Mesendoderm (in vitro differentiated cells): ENCODE measurements at regions not wholly inside any gene's neighbourhood (a gene's known extent, or its start where the extent isn't known, plus 50 kb on each side); places are given as distances from the start of the nearest gene placed in this dataset.
"Not testable (repeated sequence)": the region's sequence is repeated elsewhere in the genome, so short reads cannot be mapped to it uniquely, and the experiment has no call there.

Experiments used
- DNase-seq: peaks from one replicate; pipeline ENCODE4 v3.0.0; 2013
- H2AK5ac ChIP-seq: 2 replicates; pipeline ENCODE4 v1.6.1; 2013; ENCODE audit warnings: low read length, inconsistent platforms
- H2BK120ac ChIP-seq: 2 replicates; pipeline ENCODE4 v1.6.1; 2013; ENCODE audit warnings: low read depth, mild to moderate bottlenecking, low read length, moderate library complexity, mixed read lengths
- H2BK15ac ChIP-seq: replicated peaks from 2 replicates; pipeline ENCODE4 v1.6.1; 2013; ENCODE audit warnings: low read depth, mild to moderate bottlenecking, moderate library complexity
- H2BK5ac ChIP-seq: 2 replicates; pipeline ENCODE4 v1.6.1; 2013; ENCODE audit warnings: low read length, inconsistent platforms
- H3K18ac ChIP-seq: 2 replicates; pipeline ENCODE4 v1.6.1; 2013; ENCODE audit warnings: mild to moderate bottlenecking, low read length, mixed read lengths
- H3K23ac ChIP-seq: one replicate; pipeline ENCODE4 v1.6.1; 2013; ENCODE audit warnings: low read length
- H3K27ac ChIP-seq: 2 replicates; pipeline ENCODE4 v1.5.1; 2013; ENCODE audit warnings: low read depth, mild to moderate bottlenecking, inconsistent platforms, low read length, moderate library complexity
- H3K27me3 ChIP-seq: 2 replicates; pipeline ENCODE4 v1.6.1; 2013; ENCODE audit warnings: low read length, control low read depth, mild to moderate bottlenecking, inconsistent platforms; ENCODE audit not compliant: insufficient read depth, poor library complexity
- H3K36me3 ChIP-seq: 2 replicates; pipeline ENCODE4 v1.6.1; 2013; ENCODE audit warnings: low read length, inconsistent platforms; ENCODE audit not compliant: control insufficient read depth, insufficient read depth
- H3K4ac ChIP-seq: one replicate; pipeline ENCODE4 v1.6.1; 2013; ENCODE audit warnings: low read depth, mild to moderate bottlenecking, low read length, moderate library complexity
- H3K4me1 ChIP-seq: 2 replicates; pipeline ENCODE4 v1.6.1; 2013; ENCODE audit warnings: low read depth, low read length, inconsistent platforms; ENCODE audit not compliant: control insufficient read depth
- H3K4me2 ChIP-seq: 2 replicates; pipeline ENCODE4 v1.6.1; 2013; ENCODE audit warnings: low read length
- H3K4me3 ChIP-seq: 2 replicates; pipeline ENCODE4 v1.5.1; 2013; ENCODE audit warnings: mild to moderate bottlenecking, low read length
- H3K56ac ChIP-seq: one replicate; pipeline ENCODE4 v1.6.1; 2013; ENCODE audit warnings: low read length
- H3K79me1 ChIP-seq: 2 replicates; pipeline ENCODE4 v1.6.1; 2013; ENCODE audit warnings: low read length, inconsistent platforms
- H3K79me2 ChIP-seq: 2 replicates; pipeline ENCODE4 v1.6.1; 2013; ENCODE audit warnings: mild to moderate bottlenecking, low read length; ENCODE audit not compliant: control insufficient read depth, insufficient read depth
- H3K9ac ChIP-seq: 2 replicates; pipeline ENCODE4 v1.6.1; 2013; ENCODE audit warnings: low read length, inconsistent platforms
- H4K5ac ChIP-seq: one replicate; pipeline ENCODE4 v1.6.1; 2013; ENCODE audit warnings: low read length
- H4K8ac ChIP-seq: one replicate; pipeline ENCODE4 v1.6.1; 2013; ENCODE audit warnings: low read depth, mild to moderate bottlenecking, control low read depth, low read length, moderate library complexity
- WGBS: extraction: QIAGEN DNeasy Blood & Tissue Kit; methylation state at CpG from one replicate; pipeline ENCODE4 v1.1.7; 2013; ENCODE audit warnings: low lambda C conversion rate, missing lambda C conversion rate; ENCODE audit not compliant: insufficient coverage; ENCODE audit errors: extremely low coverage; 5-methylcytosine and 5-hydroxymethylcytosine counted together

GRCh38 chr4:77449171-77449570, 156.4 kb upstream of the CXCL13 start:
- Histone ChIP-seq H3K18ac (no peak overlapping the region), H4K8ac (no peak overlapping the region), H3K36me3 (no peaks in the 10 kb centered on the region), H4K5ac (no peak overlapping the region), H3K9ac (no peak overlapping the region), H3K4ac (no peak overlapping the region), H3K79me2 (no peaks in the 10 kb centered on the region), H2BK5ac (no peak overlapping the region), H3K27me3 (no peaks in the 10 kb centered on the region), H3K27ac (no peak overlapping the region), H2AK5ac (no peak overlapping the region), H3K4me2 (no peak overlapping the region), H3K23ac (no peak overlapping the region), H3K79me1 (no peaks in the 10 kb centered on the region), H2BK120ac (no peak overlapping the region), H3K4me1 (no peaks in the 10 kb centered on the region), H2BK15ac (no peak overlapping the region), H3K4me3 (no peak overlapping the region), H3K56ac (no peak overlapping the region)
- DNase-seq, result no peak
- no CpG with 5 or more reads among the region's 2 CpGs for WGBS

DNA sequence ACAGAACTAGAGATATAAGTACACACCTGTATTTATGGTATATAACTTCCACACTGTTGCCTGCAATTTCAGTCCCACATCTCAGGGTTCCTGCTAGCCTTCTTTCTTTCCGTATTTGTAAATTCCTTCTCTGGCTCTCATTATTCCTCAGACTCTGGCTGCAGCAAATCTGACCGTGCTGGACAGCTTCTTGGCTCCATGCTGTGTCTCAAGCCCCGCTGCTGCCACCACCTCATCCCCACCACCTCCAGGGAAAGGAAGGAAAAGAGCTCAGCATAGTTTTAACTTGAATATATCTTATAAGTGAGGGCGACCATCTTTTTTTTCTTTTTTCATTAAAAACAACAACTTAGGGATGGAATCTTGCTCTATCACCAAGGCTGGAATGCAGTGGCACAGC, 155.6 kb upstream of the CXCL13 start:
- no peaks in the 10 kb centered on the region for H3K79me1 ChIP-seq
- no peak for DNase-seq
- no peak overlapping the region for H3K4me3 ChIP-seq
- no peak overlapping the region for H4K8ac ChIP-seq
- no peak overlapping the region for H3K4ac ChIP-seq
- H3K36me3 ChIP-seq, result no peaks in the 10 kb centered on the region
- H3K4me1 ChIP-seq, result no peaks in the 10 kb centered on the region
- H2AK5ac ChIP-seq, result no peak overlapping the region
- no peak overlapping the region for H4K5ac ChIP-seq
- H2BK120ac ChIP-seq, result no peak overlapping the region
- WGBS, result no CpG with 5 or more reads among the region's 4 CpGs
- no peak overlapping the region for H3K23ac ChIP-seq
- H3K9ac ChIP-seq, result no peak overlapping the region
- no peak overlapping the region for H3K56ac ChIP-seq
- no peak overlapping the region for H2BK15ac ChIP-seq
- H2BK5ac ChIP-seq, result no peak overlapping the region
- no peaks in the 10 kb centered on the region for H3K79me2 ChIP-seq
- H3K27ac ChIP-seq, result no peak overlapping the region
- no peaks in the 10 kb centered on the region for H3K27me3 ChIP-seq
- no peak overlapping the region for H3K18ac ChIP-seq
- no peak overlapping the region for H3K4me2 ChIP-seq

GRCh38 chr4:77451530-77451929, 154.1 kb upstream of the CXCL13 start:
- Histone ChIP-seq H3K23ac (no peak overlapping the region), H3K18ac (no peak overlapping the region), H2BK15ac (no peak overlapping the region), H3K27me3 (no peaks in the 10 kb centered on the region), H2BK5ac (no peak overlapping the region), H3K4me3 (no peak overlapping the region), H3K9ac (no peak overlapping the region), H4K5ac (no peak overlapping the region), H2AK5ac (no peak overlapping the region), H2BK120ac (no peak overlapping the region), H4K8ac (no peak overlapping the region), H3K4me1 (no peaks in the 10 kb centered on the region), H3K27ac (no peak overlapping the region), H3K36me3 (no peaks in the 10 kb centered on the region), H3K79me2 (no peaks in the 10 kb centered on the region), H3K56ac (no peak overlapping the region), H3K79me1 (no peaks in the 10 kb centered on the region), H3K4ac (no peak overlapping the region), H3K4me2 (no peak overlapping the region)
- peak; percentile 24 for DNase-seq
- no CpG with 5 or more reads among the region's 1 CpG for WGBS

GRCh38 chr4:77452117-77452516, 153.5 kb upstream of the CXCL13 start:
- H3K4me1 ChIP-seq, H3K18ac ChIP-seq, H2BK120ac ChIP-seq, H3K79me1 ChIP-seq, H3K27me3 ChIP-seq, H3K79me2 ChIP-seq, DNase-seq, H2AK5ac ChIP-seq, H3K56ac ChIP-seq, H3K23ac ChIP-seq, H3K4me3 ChIP-seq, H3K36me3 ChIP-seq, H2BK5ac ChIP-seq, H3K4me2 ChIP-seq, H3K4ac ChIP-seq, H4K8ac ChIP-seq, H3K9ac ChIP-seq, H3K27ac ChIP-seq, H4K5ac ChIP-seq, H2BK15ac ChIP-seq: not testable (repeated sequence)
- WGBS, result no CpG with 5 or more reads among the region's 5 CpGs

GRCh38 chr4:77453911-77454310, 151.7 kb upstream of the CXCL13 start:
- no peaks in the 10 kb centered on the region for H3K4me1 ChIP-seq
- whole genome bisulfite sequencing, result no CpG with 5 or more reads among the region's 1 CpG
- H3K4ac ChIP-seq, result no peak overlapping the region
- H3K36me3 ChIP-seq, result no peaks in the 10 kb centered on the region
- H4K8ac ChIP-seq, result no peak overlapping the region
- no peak for DNase-seq
- no peak overlapping the region for H4K5ac ChIP-seq
- no peak overlapping the region for H3K18ac ChIP-seq
- H3K27ac ChIP-seq, result no peak overlapping the region
- no peak overlapping the region for H3K23ac ChIP-seq
- no peaks in the 10 kb centered on the region for H3K79me1 ChIP-seq
- H2BK120ac ChIP-seq, result no peak overlapping the region
- no peak overlapping the region for H3K4me2 ChIP-seq
- H2BK5ac ChIP-seq, result no peak overlapping the region
- H2BK15ac ChIP-seq, result no peak overlapping the region
- H2AK5ac ChIP-seq, result no peak overlapping the region
- no peak overlapping the region for H3K9ac ChIP-seq
- no peak overlapping the region for H3K56ac ChIP-seq
- H3K79me2 ChIP-seq, result no peaks in the 10 kb centered on the region
- no peaks in the 10 kb centered on the region for H3K27me3 ChIP-seq
- H3K4me3 ChIP-seq, result no peak overlapping the region

- Histone ChIP-seq H3K23ac (no peak overlapping the region), H2BK5ac (no peak overlapping the region), H3K4me1 (no peaks in the 10 kb centered on the region), H3K4me3 (no peak overlapping the region), H2AK5ac (no peak overlapping the region), H3K56ac (no peak overlapping the region), H3K18ac (no peak overlapping the region), H3K36me3 (no peaks in the 10 kb centered on the region), H3K9ac (no peak overlapping the region), H2BK120ac (no peak overlapping the region), H3K79me2 (no peaks in the 10 kb centered on the region), H3K79me1 (no peaks in the 10 kb centered on the region), H3K27ac (no peak overlapping the region), H4K8ac (no peak overlapping the region), H3K27me3 (no peaks in the 10 kb centered on the region), H3K4me2 (no peak overlapping the region), H3K4ac (no peak overlapping the region), H2BK15ac (no peak overlapping the region), H4K5ac (no peak overlapping the region)
- WGBS, result no CpG with 5 or more reads among the region's 1 CpG
- no peak for DNase-seq
These were observed 150.8 kb upstream of the CXCL13 start for GRCh38 chr4:77454858-77455257.
